ENCODE measurements at regions not wholly inside any gene's neighbourhood (a gene's known extent, or its start where the extent isn't known, plus 50 kb on each side); places are given as distances from the start of the nearest gene placed in this dataset.
A peak's percentile ranks its signal among the peaks of the same experiment; 100 is the strongest.
"Not testable (repeated sequence)": the region's sequence is repeated elsewhere in the genome, so short reads cannot be mapped to it uniquely, and the experiment has no call there.

DNA sequence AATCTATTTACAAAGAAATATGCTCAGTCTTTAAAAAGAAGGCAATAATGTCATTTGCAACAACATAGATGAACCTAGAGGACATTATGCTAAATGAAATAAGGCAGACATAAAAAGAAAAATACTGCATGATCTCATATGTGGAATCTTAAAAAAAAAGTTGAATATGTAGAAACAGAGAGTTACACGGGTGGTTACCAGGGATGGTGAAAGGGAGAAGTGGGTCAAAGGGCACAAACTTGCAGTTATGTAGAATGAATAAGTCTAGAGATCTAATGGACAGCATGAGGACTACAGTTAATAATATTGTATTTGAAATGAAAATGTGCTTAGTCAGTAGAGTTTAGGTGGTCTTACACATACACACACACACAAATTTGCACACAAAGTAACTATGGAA lies 88.2 kb upstream of the CCDC71L start:
- DNase-seq (ENCODE audit: low read depth), result peak; percentile 12

DNA sequence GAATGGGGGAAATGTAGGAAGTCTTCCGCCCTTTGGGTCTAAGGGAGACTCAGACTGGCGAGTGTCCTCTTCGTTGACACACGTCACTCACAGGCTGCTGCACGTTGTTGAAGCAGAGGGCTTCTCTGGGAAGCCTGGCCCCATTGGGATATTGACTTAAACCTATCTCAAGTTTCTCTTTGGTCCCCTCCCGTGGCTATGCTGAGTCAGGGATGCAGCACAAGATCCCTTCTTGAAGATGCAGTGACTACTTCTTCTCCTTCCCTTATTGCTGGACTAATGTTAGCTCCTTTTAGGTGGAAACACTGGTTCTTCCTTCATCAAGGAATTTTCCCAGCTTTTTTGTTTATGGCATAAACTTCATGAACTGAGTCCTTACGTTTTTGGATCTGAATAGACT lies 89.8 kb upstream of the CCDC71L start:
- no peak for DNase-seq (ENCODE audit: low read depth)

DNA sequence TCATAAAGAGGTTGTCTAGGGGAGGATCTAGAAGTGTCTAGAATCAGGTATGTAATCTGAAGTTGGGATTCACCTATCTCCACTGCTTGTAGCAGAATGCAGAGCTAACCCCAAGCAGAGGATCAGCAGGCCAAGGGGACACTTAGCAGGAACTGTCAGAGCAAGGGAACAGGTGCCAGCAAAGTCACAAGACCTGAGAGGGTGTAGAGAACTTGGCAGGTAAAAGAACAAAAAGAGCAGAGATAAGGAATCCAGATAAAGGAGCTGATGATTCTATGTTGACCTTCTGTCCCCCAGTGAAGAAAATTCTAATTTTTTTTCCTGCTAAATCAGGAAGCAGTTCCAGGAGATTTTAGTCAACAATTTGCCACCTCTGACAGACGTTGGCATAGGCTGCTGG lies 91.4 kb upstream of the CCDC71L start:
- DNase-seq (ENCODE audit: low read depth), result no peak

DNA sequence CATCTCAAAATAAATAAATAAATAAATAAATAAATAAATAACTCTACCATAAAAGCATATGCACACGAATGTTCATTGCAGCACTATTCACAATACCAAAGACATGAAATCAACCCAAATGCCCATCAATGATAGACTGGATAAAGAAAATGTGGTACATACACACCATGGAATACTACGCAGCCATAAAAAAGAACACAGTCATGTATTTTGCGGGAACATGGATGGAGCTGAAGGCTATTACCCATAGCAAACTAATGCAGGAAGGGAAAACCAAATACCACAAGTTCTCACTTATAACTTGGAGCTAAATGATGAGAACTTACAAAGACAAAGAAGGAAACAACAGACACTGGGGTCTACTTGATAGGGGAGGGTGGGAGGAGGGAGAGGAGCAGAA lies 94.1 kb upstream of the CCDC71L start:
- not testable (repeated sequence) for DNase-seq (ENCODE audit: low read depth)

DNA sequence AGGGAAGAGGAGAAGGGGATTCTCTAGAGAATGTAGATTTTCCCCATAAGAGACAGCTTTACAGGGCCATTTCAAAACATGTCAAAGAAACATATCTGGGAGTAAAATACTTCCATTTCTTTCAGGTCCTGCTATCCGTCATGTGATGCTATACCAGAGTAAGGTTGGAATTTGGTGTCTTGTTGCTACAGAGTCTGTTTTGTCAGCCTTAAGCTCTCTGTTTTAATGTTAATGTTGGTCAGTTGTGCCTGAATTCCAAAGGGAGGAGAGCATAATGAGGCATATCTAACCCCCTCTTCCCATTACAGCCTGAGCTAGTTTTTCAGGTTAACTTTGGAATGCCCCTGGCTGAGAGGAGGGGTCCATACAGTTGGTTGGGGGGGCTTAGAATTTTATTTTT lies 94.7 kb upstream of the CCDC71L start:
- DNase-seq (ENCODE audit: low read depth), result no peak

DNA sequence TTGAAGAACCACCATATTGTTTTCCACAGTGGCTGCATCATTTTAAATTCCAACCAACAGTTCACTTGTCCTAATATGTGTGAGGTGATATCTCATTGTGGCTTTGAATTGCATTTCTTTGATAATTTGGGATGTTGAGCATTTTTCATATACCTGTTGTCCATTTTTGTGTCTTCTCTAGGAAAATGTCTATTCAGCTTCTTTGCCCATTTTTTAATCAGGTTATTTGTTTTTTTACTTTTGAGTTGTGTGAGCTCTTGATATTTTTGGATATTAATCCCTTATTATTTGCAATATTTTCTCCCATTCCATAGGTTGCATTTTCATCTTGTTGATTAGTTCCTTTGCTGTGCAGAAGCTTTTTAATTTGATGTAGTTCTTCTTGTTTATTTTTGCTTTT lies 95.1 kb upstream of the CCDC71L start:
- no peak for DNase-seq (ENCODE audit: low read depth)

DNA sequence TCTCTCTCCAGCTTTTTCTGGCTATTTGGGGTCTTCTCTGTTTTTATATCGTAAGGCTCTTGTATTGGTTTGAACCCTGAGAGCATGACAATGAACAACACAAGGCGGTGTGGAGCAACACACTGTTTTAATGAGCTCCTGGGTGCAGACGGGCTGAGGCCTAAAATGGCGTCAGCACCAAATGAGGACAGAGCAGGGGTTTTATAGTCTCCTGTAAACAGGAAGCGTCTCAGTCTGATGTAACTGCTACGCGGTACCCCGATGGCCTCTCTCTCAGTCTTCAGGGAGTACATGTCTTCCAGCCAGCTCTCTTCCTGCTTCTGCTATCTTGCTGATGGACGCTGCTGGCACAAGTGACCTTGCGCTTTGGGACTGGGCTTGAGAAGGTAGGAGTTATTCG lies 95.9 kb upstream of the CCDC71L start:
- no peak for DNase-seq (ENCODE audit: low read depth)

DNA sequence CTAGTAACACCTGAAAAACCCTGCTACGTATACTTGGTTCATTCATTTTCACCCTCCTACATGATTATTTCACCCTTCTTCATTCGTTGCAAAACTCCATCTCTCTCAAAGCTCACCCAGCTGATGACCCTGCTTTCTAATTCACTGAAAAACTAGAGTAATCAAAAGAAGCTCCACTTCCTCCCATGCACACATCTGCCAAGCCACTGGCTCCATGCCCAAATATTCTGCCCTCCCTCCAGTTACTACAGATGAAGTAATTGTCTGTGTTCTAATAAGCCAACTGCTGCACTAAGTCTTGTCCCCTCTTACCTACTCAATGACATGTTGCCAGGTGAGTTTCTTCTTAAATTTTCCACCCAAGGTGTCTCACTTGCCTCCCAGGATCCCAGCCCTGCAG lies 96.9 kb upstream of the CCDC71L start:
- DNase-seq (ENCODE audit: low read depth), result peak; percentile 53

DNA sequence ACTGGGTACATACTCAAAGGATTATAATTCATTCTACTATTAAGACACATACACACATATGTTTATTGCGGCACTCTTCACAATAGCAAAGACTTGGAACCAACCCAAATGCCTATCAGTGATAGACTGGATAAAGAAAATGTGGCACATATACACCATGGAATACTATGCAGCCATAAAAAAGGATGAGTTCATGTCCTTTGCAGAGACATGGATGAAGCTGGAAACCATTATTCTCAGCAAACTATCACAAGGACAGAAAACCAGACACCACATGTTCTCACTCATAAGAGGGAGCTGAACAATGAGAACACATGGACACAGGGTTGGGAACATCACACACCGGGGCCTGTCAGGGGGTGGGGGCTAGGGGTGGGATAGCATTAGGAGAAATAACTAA lies 101.9 kb upstream of the CCDC71L start:
- not testable (repeated sequence) for DNase-seq (ENCODE audit: low read depth)

DNA sequence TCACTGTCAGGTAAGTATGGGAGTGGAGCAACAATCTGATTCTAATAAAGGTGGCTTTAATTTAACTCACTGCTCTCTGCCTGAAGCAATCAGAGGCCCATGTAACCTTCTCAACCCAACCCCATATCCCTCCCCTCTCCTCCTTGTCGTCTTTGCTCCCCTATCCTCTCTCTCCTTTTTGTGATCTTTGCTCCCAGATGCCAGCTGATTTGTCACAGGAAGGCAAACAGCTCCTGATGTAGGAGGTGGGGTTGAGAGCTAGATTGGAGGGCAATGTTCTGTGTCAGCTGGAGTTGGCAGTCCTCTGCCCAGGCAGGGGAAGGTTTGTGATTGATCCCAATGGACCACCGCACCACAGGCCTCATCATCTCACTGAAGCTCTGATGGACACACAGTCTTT lies 101.4 kb upstream of the PIK3CG start:
- DNase-seq (ENCODE audit: low read depth), result no peak

DNA sequence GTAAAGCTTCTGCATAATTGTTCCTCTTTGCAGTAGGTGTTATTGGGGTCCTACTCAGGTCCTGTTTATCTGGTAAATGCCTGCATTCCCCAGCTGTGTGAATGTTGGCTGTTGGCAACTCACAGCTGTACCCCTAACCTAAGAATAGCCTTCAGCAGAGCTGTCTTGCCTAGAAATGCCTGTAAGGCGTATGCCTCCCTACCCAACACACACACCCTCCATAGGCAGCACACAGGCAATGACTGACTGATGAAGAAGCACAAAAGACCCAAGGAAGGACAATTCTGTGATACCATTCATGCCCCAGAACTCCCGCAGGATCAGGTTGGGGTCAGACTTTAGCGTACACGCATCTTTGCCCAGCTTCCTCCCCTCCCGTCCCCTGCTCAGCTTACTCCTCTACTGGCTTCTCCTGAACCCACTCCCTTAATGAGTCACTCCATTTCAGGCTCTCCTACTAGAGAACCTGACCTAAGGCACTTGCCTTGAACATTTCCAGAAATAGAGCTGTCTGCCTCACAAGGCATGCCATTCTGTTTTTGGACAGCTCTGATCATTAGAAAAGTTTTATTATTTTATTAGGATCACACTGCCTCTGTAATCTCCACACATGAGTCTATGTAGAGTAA lies 99.2 kb upstream of the PIK3CG start:
- peak; percentile 18 for DNase-seq (ENCODE audit: low read depth)

DNA sequence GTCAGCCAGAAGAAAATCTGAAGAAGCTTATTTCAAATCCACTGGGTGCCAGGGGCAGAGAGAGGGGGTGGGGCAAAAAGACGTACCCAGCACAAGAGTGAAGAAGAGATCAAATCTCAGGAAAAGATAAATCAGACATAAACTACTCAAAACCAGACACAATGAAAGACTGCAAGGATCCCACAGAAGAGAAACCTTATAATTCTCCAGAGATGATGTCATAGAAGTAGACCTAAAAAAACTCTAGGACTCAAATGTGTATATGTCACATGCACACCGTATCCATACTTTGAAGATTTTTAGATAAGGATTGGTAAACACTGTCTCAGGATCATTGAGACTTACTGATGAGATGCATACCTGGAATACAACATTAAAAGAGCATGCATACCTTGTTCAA lies 98.5 kb upstream of the PIK3CG start:
- DNase-seq (ENCODE audit: low read depth), result peak; percentile 53

DNA sequence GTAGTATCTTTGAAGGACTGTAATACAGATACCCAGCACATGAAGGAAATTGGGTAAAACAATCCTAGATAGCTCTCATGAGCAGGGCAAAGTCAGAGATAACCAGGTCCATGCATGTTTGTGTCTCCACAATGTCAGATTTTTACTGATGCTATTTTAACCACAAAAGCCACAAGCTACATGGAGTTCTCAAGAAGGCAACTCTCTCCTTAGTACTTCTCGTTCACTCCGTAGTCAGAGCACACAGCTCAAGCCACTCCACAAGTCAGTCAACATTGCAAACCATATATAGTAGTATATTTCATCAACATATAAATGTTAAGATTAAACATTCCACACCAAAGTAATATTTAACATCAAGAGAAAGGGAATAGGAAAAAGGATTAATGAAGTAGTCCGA lies 98.0 kb upstream of the PIK3CG start:
- DNase-seq (ENCODE audit: low read depth), result peak; percentile 90

DNA sequence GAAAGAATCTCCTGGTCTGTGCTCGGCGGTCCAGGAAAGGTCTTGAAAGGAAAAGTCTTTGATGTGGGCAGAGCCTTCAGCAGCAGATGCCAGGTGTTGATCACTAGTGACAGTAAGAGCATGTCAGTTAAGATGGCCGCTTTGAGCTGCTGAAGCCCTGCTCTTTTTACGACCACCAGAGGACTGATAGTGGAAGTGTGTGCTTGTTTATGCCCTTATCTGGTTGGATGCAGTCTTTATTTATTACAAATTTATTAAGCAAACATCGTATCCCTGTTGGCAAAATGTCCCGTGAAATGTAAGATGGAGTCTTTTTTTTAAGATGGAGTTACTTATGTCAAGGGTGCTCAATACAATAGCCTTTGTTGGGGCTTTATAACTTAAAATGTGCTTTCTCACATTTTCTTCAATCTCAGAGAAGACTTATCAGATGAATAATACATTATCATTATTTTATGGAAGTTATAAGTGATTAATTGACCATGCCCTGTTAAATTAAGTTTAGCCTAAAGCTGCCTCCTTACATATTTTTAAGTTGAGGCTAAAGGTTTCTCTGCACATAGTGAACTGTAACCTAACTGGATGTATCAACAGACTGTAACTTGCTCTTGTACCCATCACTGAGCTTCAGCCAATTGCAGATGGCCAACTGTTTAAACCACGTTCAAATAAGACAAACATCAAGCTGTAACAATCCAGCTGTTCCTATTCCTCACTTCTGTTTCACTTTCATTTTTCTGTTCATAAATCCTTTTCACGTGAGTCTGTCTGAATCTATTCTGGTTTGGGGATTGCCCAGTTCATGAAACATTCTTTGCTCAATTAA lies 97.4 kb upstream of the PIK3CG start:
- peak; percentile 41 for DNase-seq (ENCODE audit: low read depth)

DNA sequence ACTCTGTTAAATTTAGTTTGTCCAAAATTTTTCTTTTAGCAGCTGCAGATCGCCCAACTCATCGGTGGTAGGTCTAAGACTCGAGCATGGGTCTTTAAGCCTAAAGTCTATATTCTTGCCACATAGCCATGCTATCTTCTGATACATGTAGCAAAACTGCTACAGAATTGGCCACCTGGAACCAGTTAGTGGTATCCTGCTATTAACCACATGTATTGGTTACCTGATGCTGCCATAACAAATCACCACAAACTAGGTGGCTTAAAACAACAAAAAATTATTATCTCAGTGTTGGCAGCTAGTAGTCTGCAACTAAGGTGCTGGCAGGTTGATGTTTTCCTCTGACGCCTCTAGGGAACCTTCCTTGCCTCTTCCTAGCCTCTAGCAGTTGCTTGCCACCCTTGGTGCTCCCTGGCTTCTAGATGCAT lies 96.7 kb upstream of the PIK3CG start:
- DNase-seq (ENCODE audit: low read depth), result no peak

DNA sequence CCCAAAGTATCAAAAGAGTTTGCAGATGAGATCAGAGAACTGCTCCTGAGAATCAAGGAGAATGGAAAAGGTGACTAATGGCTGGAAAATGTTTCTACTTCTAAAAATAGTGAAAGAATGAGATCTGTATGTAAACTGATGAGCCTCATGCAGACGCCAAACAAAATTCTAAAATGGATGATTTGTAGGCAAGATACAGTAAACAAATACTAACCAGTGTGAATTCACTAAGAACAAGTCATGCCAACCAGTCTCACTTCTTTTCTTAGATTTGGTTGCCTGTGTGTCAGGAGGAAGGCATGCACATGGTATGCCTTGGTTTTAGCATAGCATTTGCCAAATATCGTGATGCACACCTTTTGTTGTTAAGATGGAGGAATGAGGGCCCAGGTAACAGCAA lies 94.9 kb upstream of the PIK3CG start:
- DNase-seq (ENCODE audit: low read depth), result peak; percentile 91

DNA sequence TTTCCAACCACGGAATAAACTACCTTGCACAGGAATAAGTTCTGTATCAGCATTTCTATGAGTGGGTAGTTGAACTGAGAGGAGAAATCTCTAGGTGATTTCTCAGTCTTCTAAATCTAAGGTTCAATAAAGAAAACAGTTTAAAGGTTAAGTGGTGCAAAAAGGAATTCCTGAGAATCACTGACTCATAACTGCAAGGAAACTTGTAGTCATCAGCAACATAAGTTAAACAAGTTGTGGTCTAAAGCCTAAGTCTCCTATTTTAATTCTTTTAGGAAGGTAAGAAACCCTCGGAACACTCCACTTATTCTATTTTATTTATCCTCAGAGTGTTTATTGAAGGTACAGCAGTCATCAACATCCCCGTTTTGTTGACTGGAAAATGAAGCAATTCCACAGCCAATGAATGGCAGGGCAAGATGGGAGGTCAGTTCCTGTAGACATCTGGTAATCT lies 92.4 kb upstream of the PIK3CG start:
- DNase-seq (ENCODE audit: low read depth), result peak; percentile 77

DNA sequence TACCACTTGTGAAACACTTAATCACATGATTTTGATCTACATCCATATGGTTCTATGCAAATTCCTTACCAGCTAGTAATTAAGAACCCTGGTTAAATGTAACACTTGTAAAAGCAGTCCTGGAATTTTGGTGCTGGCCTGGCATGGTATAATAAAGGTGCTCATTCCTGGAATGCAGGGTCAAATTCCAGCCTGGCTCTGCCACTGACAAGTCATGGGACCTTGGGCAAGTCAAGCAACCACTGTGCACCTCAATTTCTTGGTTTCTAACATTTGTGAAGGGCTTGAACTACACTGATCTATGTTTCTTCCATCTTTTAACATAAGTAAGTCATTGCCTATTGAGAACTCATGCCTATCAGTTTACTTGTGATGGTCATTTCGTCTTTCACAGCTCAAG lies 91.9 kb upstream of the PIK3CG start:
- no peak for DNase-seq (ENCODE audit: low read depth)

DNA sequence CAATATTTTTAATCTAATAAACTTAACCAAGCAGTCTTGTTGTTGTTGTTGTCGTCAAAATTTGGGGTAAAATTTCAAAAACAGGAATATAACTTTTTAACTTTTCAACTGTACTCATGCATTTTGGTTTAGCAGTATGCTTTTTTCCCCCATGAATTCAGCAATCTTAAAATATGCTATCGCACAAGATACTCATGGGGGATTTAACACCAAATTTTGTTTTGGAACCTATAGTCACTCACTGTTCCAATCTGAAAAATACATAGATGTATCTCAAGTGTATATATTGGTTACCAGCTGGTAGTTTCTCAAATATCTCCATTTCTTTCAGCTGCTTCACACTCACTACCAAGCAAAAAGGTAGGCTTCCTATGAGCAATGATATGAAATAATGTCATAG lies 91.4 kb upstream of the PIK3CG start:
- no peak for DNase-seq (ENCODE audit: low read depth)

DNA sequence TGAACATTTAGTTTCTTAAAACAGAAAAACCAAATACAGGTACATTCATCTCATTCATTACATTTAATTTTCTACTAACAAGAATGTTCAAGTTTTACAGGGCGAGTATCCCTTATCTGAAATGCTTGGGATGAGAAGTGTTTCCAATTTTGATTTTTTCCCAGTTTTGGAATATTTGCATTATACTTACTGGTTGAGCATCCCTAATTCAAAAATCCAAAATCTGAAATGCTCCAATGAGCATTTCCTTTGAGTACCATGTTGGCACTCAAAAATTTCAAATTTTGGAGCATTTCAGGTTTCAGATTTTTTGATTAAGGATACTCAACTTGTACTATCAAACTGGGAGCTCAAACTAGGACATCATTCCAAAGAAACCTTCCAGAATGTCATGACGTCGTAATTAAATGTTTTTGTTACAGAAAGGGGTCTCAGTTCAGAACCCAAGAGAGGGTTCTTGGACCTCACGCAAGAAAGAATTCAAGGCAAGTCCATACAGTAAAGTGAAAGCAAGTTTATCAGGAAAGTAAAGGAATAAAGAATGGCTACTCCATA lies 90.8 kb upstream of the PIK3CG start:
- no peak for DNase-seq (ENCODE audit: low read depth)

DNA sequence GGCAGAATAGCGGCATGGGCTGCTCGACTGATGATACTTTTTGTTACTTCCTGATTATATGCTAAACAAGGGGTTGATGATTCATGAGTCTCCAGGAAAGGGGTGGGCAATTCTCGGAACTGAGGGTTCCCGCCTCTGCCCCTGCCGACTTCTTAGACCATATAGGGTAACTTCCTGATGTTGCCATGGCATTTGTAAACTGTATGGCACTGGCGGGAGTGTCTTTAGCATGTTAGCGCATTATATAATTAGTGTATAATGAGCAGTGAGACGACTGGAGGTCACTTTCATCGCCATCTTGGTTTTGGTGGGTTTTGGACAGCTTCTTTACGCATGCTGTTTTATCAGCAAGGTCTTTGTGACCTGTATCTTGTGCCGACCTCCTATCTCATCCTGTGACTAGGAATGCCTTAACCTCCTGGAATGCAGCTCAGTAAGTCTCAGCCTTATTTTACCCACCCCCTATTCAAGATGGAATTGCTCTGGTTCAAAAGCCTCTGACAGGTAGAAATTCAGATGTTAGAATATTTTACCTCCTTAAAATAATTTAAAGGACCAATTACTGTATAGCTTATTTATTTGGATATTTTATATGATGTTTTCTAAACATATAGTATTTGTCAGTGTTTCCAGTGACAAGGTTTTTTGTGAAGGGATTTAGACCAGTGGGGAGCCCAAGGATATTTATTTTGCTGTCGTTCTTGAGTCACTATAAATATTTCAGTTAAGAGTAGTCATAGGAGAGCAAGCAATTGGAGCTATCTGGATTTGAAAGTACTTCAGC lies 90.1 kb upstream of the PIK3CG start:
- no peak for DNase-seq (ENCODE audit: low read depth)

DNA sequence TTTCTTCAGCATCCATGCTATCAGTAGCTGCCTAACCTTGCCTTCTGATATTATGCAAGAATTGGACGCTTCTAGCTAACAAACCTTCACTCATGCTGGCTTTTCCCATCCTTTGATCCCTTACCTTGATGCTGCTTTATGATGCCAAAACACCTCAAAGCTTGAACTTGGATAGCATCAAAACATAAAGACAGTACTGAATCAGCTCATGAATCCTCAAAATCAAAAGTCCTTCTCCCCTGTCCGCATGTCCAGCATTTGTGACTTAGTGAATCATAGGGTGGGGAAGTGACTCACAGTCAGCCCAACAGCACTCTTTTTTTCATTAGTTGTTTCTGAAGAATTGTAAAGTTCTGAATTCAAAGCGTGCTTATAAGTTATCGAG lies 89.5 kb upstream of the PIK3CG start:
- peak; percentile 73 for DNase-seq (ENCODE audit: low read depth)
